A549 (cell line): ENCODE measurements at regions not wholly inside any gene's neighbourhood (a gene's known extent, or its start where the extent isn't known, plus 50 kb on each side); places are given as distances from the start of the nearest gene placed in this dataset.

Experiments used
- ATAC-seq, 2 experiments: fragments of 200-7000 bp in 1 of 2; fragments of >200 bp in 1 of 2; cut with Nextera tagmentation in 1 of 2; cut with Tn5 transposase in 1 of 2; 3 replicates each; pipeline versions ENCODE4 v1.8.0 to v1.9.1; 2018 to 2020; ENCODE audit warnings: mild to moderate bottlenecking in 1 of 2, moderate library complexity in 1 of 2
- CTCF ChIA-PET: fragments of 300-600 bp; sonication (Branson Sonifier 250); formaldehyde crosslinking; extraction: SDS; loops from one replicate; lab custom pipeline; 2021; ENCODE audit warnings: antibody characterized with exemption, inconsistent platforms; lab: Yijun Ruan, JAX
- POLR2A ChIA-PET: fragments of 350-600 bp; formaldehyde crosslinking; extraction: SDS; loops from one replicate; lab custom pipeline; 2021; ENCODE audit warnings: antibody characterized with exemption, inconsistent platforms; lab: Yijun Ruan, JAX
- DNase-seq, 2 experiments: peaks; one replicate each; pipeline versions ENCODE4 v3.0.0 to v3.0.0-alpha.2; 2011 to 2016; ENCODE audit warnings: low read depth in 1 of 2, low spot score in 1 of 2
- FAIRE-seq: peaks from 2 replicates; lab custom pipeline; 2011; peaks lifted over from hg19 to GRCh38; lab: Jason Lieb, UNC
- H3K27ac ChIP-seq, 2 experiments: fragments of >200 bp; sonication (Bioruptor Twin); formaldehyde crosslinking; 3 replicates each; pipeline ENCODE4 v1.5.1; 2016 to 2017
- H3K4me1 ChIP-seq: fragments of >200 bp; sonication (Bioruptor Twin); formaldehyde crosslinking; 3 replicates; pipeline ENCODE4 v1.6.1; 2016
- H3K4me2 ChIP-seq: fragments of >200 bp; sonication (Bioruptor Twin); formaldehyde crosslinking; 3 replicates; pipeline ENCODE4 v1.6.1; 2016
- H3K4me3 ChIP-seq: fragments of >200 bp; sonication (Bioruptor Twin); formaldehyde crosslinking; 3 replicates; pipeline ENCODE4 v1.5.1; 2016
- H3K9me3 ChIP-seq: fragments of >200 bp; sonication (Bioruptor Twin); formaldehyde crosslinking; 3 replicates; pipeline ENCODE4 v1.6.1; 2016
- CBX8 ChIP-seq: fragments of 200-600 bp; sonication (generic); IDR thresholded peaks from 2 replicates; pipeline ENCODE4 v1.6.1; 2016
- CEBPB ChIP-seq, 2 experiments: fragments of >200 bp in 1 of 2; sonication (Bioruptor Twin) in 1 of 2; formaldehyde crosslinking in 1 of 2; IDR thresholded peaks; 2 replicates each; pipeline ENCODE4 v1.6.1; 2012 to 2016
- CHD4 ChIP-seq: fragments of 200-600 bp; sonication (generic); IDR thresholded peaks from 2 replicates; pipeline ENCODE4 v1.6.1; 2016; ENCODE audit warnings: antibody characterized with exemption, mild to moderate bottlenecking, borderline replicate concordance
- EHF ChIP-seq: fragments of 250-450 bp; sonication (Bioruptor Pico); IDR thresholded peaks from 2 replicates; pipeline ENCODE4 v1.5.0; 2020; ENCODE audit warnings: mild to moderate bottlenecking
- EHMT2 ChIP-seq: fragments of 200-600 bp; sonication (generic); IDR thresholded peaks from 2 replicates; pipeline ENCODE4 v1.6.1; 2016; ENCODE audit warnings: antibody characterized with exemption, low read depth, mild to moderate bottlenecking, moderate library complexity
- EP300 ChIP-seq, 2 experiments: fragments of >200 bp; sonication (Bioruptor Twin); formaldehyde crosslinking; IDR thresholded peaks; 2 replicates in 1 of 2; 3 replicates in 1 of 2; pipeline ENCODE4 v1.6.1; 2016 to 2017
- ESRRA ChIP-seq: fragments of 150-350 bp; IDR thresholded peaks from 2 replicates; pipeline ENCODE4 v1.6.1; 2014; ENCODE audit warnings: mild to moderate bottlenecking, low read length, borderline replicate concordance
- FOSB ChIP-seq: fragments of 250-450 bp; sonication (Bioruptor Pico); IDR thresholded peaks from 2 replicates; pipeline ENCODE4 v1.5.0; 2020; ENCODE audit warnings: mild to moderate bottlenecking, moderate library complexity
- FOSL2 ChIP-seq, 2 experiments: fragments of 450-650 bp in 1 of 2; fragments of >200 bp in 1 of 2; sonication (Bioruptor Twin) in 1 of 2; formaldehyde crosslinking; IDR thresholded peaks; 2 replicates each; pipeline versions ENCODE4 v1.5.0 to v1.6.1; 2016 to 2020; ENCODE audit warnings: mild to moderate bottlenecking in 1 of 2, moderate library complexity in 1 of 2
- FOXS1 ChIP-seq: fragments of 250-450 bp; sonication (Bioruptor Pico); IDR thresholded peaks from 2 replicates; pipeline ENCODE4 v1.5.0; 2020; ENCODE audit warnings: mild to moderate bottlenecking, moderate library complexity
- HOXA7 ChIP-seq: fragments of 250-450 bp; sonication (Bioruptor Pico); IDR thresholded peaks from 2 replicates; pipeline ENCODE4 v1.5.0; 2020; ENCODE audit warnings: mild to moderate bottlenecking, moderate library complexity
- HOXB13 ChIP-seq: fragments of 250-450 bp; sonication (Bioruptor Pico); IDR thresholded peaks from 2 replicates; pipeline ENCODE4 v1.5.0; 2020; ENCODE audit warnings: low read depth, mild to moderate bottlenecking, moderate library complexity
- JUNB ChIP-seq: fragments of >200 bp; sonication (Bioruptor Twin); formaldehyde crosslinking; IDR thresholded peaks from 2 replicates; pipeline ENCODE4 v1.6.1; 2016
- MAFK ChIP-seq: fragments of 450-650 bp; IDR thresholded peaks from 2 replicates; pipeline ENCODE4 v1.6.1; 2014; ENCODE audit not compliant: partially characterized antibody
- NFE2L2 ChIP-seq: fragments of 150-350 bp; conservative IDR thresholded peaks from 2 replicates; pipeline ENCODE4 v1.6.1; 2014; ENCODE audit warnings: low read length
- NPAS2 ChIP-seq: fragments of 250-450 bp; sonication (Bioruptor Pico); IDR thresholded peaks from 2 replicates; pipeline ENCODE4 v1.8.0; 2022; ENCODE audit warnings: mild to moderate bottlenecking, moderate library complexity, borderline replicate concordance
- PHF8 ChIP-seq: fragments of 200-600 bp; sonication (generic); IDR thresholded peaks from 2 replicates; pipeline ENCODE4 v1.6.1; 2016; ENCODE audit warnings: low read depth, mild to moderate bottlenecking, antibody characterized with exemption, moderate library complexity, borderline replicate concordance
- POLR2AphosphoS2 ChIP-seq: conservative IDR thresholded peaks from 2 replicates; pipeline ENCODE4 v1.6.1; 2012; ENCODE audit warnings: low read length, improper control_type of control experiment, inconsistent platforms
- RARB ChIP-seq: fragments of 250-450 bp; sonication (Bioruptor Pico); IDR thresholded peaks from 2 replicates; pipeline ENCODE4 v1.8.0; 2021; ENCODE audit warnings: mild to moderate bottlenecking, moderate library complexity
- RNF2 ChIP-seq: fragments of 200-600 bp; sonication (generic); IDR thresholded peaks from 2 replicates; pipeline ENCODE4 v1.6.1; 2016; ENCODE audit warnings: low read depth, mild to moderate bottlenecking, antibody characterized with exemption, moderate library complexity, borderline replicate concordance
- ZNF302 ChIP-seq: fragments of 250-450 bp; sonication (Bioruptor Pico); IDR thresholded peaks from 2 replicates; pipeline ENCODE4 v1.9.0; 2021; ENCODE audit warnings: inconsistent platforms, mild to moderate bottlenecking, moderate library complexity
- WGBS: methylation state at CpG from one replicate; pipeline ENCODE4 v1.1.6; 2017; ENCODE audit errors: missing lambda C conversion rate; 5-methylcytosine and 5-hydroxymethylcytosine counted together
- TF ChIP-seq, protein P1 (sequence below): fragments of 450-650 bp; IDR thresholded peaks from 2 replicates; pipeline ENCODE4 v1.6.1; 2014; ENCODE audit warnings: antibody characterized with exemption
- TF ChIP-seq, protein P2 (sequence below): IDR thresholded peaks from 2 replicates; pipeline ENCODE4 v1.6.1; 2012; ENCODE audit warnings: low read depth, borderline replicate concordance
- TF ChIP-seq, protein P3 (sequence below): fragments of >200 bp; sonication (Bioruptor Twin); formaldehyde crosslinking; IDR thresholded peaks from 3 replicates; pipeline ENCODE4 v1.5.1; 2016
- TF ChIP-seq, protein P4 (sequence below): fragments of 200-600 bp; sonication (generic); IDR thresholded peaks from 2 replicates; pipeline ENCODE4 v1.6.1; 2016; ENCODE audit warnings: antibody characterized with exemption, mild to moderate bottlenecking, moderate library complexity

DNA sequence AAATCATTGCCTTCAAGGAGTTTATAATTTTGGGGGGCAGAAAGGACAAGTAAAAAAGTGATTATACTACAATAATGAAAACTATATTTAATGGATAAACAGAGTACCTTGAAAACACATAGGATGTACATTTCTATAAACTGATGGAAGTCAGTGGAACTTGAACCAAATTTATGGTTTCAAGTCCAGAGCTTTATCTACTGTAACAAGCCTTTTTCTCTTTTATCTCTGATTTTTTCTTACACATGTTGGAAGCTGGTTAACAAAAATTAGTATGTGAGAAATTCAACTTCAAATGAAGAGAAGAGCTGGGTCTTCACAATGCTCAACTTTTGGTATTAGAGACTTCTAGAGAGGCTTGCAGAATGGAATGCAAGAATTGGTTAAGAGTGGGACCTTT is 393.6 kb downstream of the LMO7 start:
- TF ChIP-seq CBX8 (no peak), NFE2L2 (no peak)
- no peak overlapping the region for H3K27ac ChIP-seq
- no peak for FAIRE-seq
- ChIA-PET CTCF (no interaction called here), POLR2A (no interaction called here)
- ATAC-seq = no peak
- DNase-seq = no peak
- H3K4me3 ChIP-seq = no peak overlapping the region
- H3K4me1 ChIP-seq = no peaks in the 10 kb centered on the region
- H3K4me2 ChIP-seq = no peak overlapping the region
- no peaks in the 10 kb centered on the region for H3K9me3 ChIP-seq

DNA sequence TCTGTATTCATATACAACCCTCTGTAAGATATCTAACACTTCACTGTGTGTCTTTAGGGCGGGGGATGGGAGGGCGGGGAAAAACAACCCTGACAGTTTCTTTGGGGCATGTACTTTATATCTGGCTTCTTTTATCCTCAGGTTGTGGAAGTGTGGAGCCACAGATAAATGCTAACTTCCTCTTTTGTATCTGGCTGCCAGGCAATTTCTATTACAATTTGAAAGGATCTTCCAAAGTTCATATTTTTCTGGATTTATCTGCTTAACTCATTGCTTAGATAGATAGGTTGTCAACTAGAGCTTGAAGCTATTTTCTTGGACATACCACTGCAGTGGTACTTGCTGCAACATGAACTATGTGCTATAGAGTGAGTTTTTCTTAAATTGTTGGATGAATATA is 393.0 kb downstream of the LMO7 start:
- FAIRE-seq (no peak), ATAC-seq (no peak), DNase-seq (no peak)
- WGBS = 58% methylated on average over 2 of the region's 2 CpGs
- Histone ChIP-seq H3K9me3 (no peaks in the 10 kb centered on the region), H3K27ac (no peak overlapping the region), H3K4me1 (no peaks in the 10 kb centered on the region), H3K4me2 (no peak overlapping the region), H3K4me3 (no peak overlapping the region)
- TF ChIP-seq CBX8 (no peak), FOSL2 (IDR thresholded peaks at IDR 0.05) (no peak), FOSL2 (CRISPR knock-in tag; IDR thresholded peaks at IDR 0.05) (no peak), ESRRA (no peak), RARB (CRISPR knock-in tag) (no peak), HOXA7 (CRISPR knock-in tag) (no peak), ZNF302 (CRISPR knock-in tag) (no peak), PHF8 (no peak), CHD4 (no peak), EHMT2 (no peak), EHF (CRISPR knock-in tag) (no peak), MAFK (no peak), JUNB (no peak), RNF2 (no peak), FOSB (CRISPR knock-in tag) (no peak)
- TF ChIP-seq, protein P1, sequence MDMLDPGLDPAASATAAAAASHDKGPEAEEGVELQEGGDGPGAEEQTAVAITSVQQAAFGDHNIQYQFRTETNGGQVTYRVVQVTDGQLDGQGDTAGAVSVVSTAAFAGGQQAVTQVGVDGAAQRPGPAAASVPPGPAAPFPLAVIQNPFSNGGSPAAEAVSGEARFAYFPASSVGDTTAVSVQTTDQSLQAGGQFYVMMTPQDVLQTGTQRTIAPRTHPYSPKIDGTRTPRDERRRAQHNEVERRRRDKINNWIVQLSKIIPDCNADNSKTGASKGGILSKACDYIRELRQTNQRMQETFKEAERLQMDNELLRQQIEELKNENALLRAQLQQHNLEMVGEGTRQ = no peak
- CTCF ChIA-PET = no interaction called here
- POLR2A ChIA-PET = no interaction called here

DNA sequence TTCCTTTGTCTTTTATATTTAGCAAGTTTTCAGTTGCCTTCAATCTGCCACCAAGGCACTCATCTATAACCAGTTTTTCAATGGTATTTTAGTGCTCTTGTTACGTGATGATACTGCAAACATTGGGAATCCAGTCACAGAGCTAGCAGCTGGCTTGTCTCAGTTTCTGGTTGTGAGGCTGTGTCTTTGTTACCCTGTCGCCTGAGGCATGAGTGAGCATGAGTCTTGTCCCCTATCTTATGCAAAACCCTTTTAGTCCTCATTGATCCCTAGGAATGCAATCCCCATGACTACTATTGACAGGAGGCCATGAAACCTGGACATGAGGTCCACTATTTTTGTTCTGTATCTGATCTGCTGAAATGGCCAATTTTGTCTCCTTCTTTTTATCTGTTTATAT is 391.0 kb downstream of the LMO7 start:
- ATAC-seq = no peak
- TF ChIP-seq POLR2AphosphoS2 = no peak
- TF ChIP-seq, protein P2, sequence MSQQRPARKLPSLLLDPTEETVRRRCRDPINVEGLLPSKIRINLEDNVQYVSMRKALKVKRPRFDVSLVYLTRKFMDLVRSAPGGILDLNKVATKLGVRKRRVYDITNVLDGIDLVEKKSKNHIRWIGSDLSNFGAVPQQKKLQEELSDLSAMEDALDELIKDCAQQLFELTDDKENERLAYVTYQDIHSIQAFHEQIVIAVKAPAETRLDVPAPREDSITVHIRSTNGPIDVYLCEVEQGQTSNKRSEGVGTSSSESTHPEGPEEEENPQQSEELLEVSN = no peak
- no peak for DNase-seq
- no peaks in the 10 kb centered on the region for H3K4me1 ChIP-seq
- H3K4me3 ChIP-seq = no peak overlapping the region
- H3K4me2 ChIP-seq = no peak overlapping the region
- no peak overlapping the region for H3K27ac ChIP-seq
- no peak for FAIRE-seq
- no peaks in the 10 kb centered on the region for H3K9me3 ChIP-seq
- 52% methylated on average over 2 of the region's 2 CpGs for WGBS
- CTCF ChIA-PET = no interaction called here
- POLR2A ChIA-PET = no interaction called here

DNA sequence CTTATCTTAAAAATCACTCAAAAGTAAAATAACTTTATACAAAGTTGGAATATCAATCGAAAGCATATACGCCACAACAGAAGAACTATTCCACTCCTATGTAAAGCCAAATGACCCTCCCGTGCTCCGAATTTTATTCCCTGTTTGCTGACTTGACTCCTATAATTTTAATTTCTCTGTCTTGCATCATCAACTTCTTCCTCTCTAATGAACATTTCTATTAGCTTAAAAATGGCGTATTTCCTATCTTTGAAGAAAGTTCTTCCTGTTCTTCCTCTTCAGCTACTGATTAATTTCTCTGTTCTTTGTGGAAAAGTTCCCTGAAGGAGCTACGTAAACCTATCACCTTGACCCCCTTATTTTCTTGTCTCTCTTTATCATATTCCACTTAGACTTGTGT is 389.3 kb downstream of the LMO7 start:
- ChIA-PET CTCF (no interaction called here), POLR2A (no interaction called here)
- H3K4me2 ChIP-seq = no peak overlapping the region
- no peaks in the 10 kb centered on the region for H3K4me1 ChIP-seq
- FAIRE-seq (no peak), DNase-seq (no peak), ATAC-seq (no peak)
- H3K9me3 ChIP-seq = no peaks in the 10 kb centered on the region
- 66% methylated on average over 6 of the region's 6 CpGs for WGBS
- H3K27ac ChIP-seq = no peak overlapping the region
- H3K4me3 ChIP-seq = no peak overlapping the region
- TF ChIP-seq, protein P3, sequence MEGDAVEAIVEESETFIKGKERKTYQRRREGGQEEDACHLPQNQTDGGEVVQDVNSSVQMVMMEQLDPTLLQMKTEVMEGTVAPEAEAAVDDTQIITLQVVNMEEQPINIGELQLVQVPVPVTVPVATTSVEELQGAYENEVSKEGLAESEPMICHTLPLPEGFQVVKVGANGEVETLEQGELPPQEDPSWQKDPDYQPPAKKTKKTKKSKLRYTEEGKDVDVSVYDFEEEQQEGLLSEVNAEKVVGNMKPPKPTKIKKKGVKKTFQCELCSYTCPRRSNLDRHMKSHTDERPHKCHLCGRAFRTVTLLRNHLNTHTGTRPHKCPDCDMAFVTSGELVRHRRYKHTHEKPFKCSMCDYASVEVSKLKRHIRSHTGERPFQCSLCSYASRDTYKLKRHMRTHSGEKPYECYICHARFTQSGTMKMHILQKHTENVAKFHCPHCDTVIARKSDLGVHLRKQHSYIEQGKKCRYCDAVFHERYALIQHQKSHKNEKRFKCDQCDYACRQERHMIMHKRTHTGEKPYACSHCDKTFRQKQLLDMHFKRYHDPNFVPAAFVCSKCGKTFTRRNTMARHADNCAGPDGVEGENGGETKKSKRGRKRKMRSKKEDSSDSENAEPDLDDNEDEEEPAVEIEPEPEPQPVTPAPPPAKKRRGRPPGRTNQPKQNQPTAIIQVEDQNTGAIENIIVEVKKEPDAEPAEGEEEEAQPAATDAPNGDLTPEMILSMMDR = no peak
- TF ChIP-seq, protein P4, sequence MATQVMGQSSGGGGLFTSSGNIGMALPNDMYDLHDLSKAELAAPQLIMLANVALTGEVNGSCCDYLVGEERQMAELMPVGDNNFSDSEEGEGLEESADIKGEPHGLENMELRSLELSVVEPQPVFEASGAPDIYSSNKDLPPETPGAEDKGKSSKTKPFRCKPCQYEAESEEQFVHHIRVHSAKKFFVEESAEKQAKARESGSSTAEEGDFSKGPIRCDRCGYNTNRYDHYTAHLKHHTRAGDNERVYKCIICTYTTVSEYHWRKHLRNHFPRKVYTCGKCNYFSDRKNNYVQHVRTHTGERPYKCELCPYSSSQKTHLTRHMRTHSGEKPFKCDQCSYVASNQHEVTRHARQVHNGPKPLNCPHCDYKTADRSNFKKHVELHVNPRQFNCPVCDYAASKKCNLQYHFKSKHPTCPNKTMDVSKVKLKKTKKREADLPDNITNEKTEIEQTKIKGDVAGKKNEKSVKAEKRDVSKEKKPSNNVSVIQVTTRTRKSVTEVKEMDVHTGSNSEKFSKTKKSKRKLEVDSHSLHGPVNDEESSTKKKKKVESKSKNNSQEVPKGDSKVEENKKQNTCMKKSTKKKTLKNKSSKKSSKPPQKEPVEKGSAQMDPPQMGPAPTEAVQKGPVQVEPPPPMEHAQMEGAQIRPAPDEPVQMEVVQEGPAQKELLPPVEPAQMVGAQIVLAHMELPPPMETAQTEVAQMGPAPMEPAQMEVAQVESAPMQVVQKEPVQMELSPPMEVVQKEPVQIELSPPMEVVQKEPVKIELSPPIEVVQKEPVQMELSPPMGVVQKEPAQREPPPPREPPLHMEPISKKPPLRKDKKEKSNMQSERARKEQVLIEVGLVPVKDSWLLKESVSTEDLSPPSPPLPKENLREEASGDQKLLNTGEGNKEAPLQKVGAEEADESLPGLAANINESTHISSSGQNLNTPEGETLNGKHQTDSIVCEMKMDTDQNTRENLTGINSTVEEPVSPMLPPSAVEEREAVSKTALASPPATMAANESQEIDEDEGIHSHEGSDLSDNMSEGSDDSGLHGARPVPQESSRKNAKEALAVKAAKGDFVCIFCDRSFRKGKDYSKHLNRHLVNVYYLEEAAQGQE = no peak
- TF ChIP-seq NPAS2 (CRISPR knock-in tag) (no peak), CEBPB (IDR thresholded peaks at IDR 0.05) (no peak), EP300 (IDR thresholded peaks at IDR 0.05) (no peak), FOXS1 (no peak), HOXB13 (no peak), ESRRA (no peak)
